HG03139 (cell line): ENCODE measurements at regions not wholly inside any gene's neighbourhood (a gene's known extent, or its start where the extent isn't known, plus 50 kb on each side); places are given as distances from the start of the nearest gene placed in this dataset.
"Not testable (repeated sequence)": the region's sequence is repeated elsewhere in the genome, so short reads cannot be mapped to it uniquely, and the experiment has no call there.

Source experiments
- ATAC-seq: cut with Tn5 transposase; IDR thresholded peaks from one replicate; pipeline ENCODE4 v1.9.1; 2021; ENCODE audit not compliant: unreplicated experiment

DNA sequence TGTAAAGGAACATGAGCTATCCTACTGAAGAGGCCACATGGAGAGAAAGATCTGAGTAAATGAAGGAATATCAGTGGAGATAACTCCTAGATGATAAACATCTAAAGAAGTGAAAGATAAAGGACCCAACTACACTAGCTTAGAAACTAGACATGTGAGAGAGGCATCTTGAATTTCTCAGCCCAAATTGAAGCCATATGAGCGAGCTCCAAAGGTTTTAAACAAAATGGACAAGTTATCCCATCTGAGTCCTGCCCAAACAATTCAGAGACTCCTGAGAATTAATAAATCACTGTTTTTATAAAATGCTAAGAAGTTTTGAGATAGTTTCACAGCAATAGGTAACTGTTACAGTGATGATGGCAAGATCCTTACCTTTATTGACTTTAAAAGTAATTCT, 438.9 kb downstream of the NAV3 start:
- no peak for ATAC-seq

DNA sequence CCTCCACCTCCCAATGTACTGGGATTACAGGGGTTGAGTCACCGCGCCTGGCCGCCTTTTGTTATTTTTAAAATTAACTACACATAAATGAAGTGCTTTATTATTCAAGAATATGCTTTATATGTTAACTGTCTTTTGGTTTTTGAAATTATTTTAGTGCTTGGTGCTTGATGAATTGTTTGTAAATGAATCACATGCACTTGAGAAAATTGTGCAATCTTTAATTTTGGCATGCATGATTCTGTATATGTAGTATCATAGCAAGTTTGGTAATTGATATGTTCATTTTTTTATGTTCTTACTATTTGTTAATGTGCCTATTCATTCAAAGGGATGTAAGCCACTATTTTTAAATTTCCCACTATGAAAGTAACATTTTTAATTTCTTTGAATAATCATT, 440.9 kb downstream of the NAV3 start:
- no peak for ATAC-seq

DNA sequence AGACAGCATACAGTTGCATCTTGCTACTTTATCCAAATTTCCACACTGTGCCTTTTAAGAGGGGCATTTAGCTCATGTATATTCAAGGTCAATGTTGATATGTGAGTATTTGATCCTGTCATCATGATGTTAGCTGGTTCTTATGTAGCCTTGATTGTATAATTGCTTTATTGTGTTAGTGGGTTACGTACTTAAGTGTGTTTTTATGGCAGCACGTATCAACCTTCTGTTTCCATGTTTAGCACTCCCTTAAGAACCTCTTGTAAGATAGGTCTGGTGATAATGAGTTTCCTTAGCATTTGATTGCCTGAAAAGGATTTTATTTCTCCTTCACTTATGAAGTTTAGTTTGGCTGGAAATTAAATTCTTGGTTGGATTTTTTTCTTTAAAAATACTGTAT, 445.2 kb downstream of the NAV3 start:
- ATAC-seq: no peak

DNA sequence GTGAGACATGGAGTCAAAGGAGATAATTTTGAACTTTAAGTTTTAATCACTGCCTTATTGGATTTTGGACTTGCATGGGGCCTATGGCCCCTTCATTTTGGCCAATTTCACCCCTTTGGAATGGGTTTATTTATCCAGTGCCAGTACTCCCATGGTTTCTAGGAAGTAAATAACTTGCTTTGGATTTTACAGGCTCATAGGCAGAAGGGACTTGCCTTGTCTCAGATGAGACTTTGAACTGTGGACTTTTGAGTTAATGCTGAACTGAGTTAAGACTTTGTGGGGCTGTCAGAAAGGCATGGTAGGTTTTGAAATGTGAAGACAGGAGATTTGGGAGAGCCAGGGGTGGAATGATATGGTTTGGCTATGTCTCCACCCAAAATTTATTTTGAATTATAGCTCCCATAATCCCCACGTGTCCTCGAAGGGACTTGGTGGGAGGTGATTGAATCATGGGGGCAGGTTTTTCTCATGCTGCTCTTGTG, 448.1 kb downstream of the NAV3 start:
- ATAC-seq: no peak

DNA sequence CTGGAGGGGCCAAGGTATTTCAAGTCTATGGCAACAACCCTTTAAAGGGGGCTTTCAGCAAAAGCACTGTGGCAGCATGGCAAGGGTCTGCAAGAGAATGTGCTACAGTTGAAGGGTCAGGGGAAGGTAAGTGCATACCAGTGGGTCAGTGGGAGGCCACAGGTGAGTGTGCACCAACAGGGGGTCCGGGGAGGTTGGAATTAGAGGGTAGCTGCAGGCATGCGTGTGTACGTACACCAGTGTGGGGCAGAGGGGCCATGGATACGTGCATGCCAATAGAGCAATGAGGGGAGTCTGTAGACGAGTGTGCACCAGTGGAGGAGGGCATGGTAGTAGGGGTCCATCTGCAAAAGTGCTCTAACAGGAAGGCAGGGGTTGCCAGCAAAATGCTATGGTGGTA, 448.9 kb downstream of the NAV3 start:
- ATAC-seq: no peak

DNA sequence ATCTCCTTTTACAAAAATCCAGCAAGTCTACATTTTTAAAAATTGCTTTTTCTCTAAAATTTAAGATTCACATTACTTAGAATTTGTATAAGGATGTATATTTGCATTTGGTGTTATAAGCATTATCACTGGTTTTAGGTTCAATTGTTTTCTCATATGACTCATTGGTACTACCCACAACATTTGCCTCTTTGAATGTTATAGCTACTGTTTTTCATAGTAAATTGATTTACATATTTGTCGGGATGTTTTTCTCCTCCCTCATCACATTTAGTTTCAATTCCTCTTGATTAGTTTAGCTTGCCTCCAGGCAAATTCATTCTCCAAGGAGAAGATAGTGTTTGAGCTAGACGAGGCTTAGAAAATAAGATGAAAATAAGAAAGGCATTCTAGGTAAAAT, 450.4 kb downstream of the NAV3 start:
- not testable (repeated sequence) for ATAC-seq

DNA sequence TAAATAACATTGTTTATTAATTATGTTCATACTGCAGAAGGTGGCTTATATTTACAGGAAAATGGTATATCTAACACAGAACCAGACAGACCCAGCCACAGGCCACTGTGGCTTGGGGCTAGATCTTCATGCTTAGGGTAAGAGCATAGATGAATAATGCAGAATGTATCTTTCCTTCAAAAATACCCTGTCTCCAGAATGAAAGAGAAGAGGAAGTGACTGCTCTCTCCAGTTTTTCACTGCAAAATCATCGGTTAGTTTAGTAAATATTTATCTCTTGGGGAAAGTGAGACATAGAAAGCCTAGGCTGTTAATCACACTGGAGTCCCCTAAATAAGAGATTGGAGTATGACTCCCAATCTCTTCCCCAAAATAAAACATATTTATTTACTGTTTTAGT, 453.7 kb downstream of the NAV3 start:
- no peak for ATAC-seq

DNA sequence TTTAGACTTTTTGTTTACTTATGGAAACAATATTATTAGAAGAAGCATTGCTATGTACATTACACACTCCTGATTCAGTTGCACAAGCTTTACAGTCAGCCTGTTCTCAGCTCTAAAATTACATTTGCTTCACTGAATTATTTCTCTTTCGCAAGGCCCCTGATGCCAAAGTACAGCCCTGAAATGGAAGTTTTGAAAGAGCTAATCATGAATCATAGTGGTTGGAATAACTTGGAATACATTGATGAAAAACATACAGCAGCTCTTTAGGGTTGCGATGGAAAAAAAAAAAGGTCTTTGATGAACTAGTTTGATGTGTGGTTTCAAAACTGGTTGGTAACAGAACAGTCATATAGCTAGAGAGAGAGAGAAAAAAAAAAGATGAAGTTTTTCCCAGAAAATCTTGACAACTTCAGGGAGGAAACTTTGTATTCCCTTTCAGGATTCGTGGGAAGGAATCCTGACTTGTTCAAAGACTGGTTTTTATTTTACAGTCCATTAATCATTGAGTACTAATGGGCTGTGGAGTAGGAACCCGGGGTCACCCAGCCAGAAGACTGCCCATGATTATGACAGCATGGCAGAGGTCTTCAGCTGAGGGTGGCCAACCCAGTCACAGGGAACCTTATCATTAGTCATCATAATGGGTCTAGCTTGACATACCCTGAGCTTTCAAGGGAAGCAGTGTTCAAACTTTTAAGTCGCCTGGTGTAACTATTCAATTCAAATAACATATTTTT, 460.1 kb downstream of the NAV3 start:
- no peak for ATAC-seq

DNA sequence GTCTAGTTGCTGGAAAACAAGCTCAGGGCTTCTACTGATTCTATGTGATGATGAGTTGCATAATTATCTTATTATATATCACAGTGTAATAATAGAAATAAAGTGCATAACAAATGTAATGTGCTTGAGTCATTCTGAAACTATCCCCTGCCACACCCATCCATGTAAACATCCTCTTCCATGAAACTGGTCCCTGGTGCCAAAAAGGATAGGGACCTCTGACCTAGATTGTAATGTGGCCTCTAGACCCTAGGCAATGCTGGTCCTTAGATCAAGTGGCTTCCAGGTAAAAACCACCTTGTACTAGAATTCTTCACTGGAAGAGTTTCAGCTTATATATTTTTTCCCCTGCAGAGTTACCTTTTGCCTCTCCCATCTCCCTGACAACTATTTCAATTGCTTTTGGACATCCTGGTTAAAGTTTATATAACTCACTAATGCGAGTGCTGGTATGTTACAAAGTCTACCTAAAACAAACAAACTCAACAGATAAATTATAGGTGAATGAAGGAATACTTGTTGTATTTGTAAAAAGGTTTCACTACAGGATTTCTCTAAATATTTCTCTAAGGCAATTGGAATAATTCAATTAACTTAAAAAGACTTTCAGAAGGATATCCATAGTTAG, 462.5 kb downstream of the NAV3 start:
- no peak for ATAC-seq

DNA sequence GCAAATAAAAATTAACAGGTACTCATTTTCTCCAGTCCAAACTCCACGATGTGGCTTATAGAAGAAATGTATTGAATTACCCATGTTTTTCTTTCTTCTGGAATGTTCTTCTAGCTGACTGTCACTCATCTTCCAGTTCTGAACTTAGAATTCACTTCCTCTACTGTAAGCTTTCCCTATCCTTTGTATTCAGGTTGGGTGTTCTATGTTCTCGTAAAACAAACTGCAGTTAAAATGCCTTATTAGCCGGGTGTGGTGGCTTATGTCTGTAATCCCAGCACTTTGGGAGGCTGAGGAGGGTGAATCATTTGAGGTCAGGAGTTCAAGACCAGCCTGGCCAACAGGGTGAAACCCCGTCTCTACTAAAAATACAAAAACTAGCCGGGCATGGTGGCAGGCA, 470.6 kb downstream of the NAV3 start:
- ATAC-seq: not testable (repeated sequence)

DNA sequence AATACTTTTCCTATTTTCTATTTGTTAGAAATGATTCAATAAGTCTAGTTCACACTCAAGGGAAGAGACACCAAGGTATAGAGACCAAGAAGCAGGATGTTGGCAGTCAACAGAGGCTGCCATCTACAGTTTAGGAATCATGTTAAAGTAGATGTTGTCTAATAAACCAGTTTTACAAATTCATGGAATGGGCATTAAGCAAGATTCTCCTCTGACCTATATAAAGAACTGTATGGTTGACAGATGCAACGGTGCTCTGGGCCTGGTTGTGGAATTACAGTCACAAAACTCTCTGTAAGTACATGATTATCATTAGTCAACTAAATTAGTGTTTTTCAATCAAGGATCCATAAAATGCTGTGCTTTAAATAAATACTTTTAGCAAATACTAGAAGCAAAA, 475.1 kb downstream of the NAV3 start:
- ATAC-seq: no peak

DNA sequence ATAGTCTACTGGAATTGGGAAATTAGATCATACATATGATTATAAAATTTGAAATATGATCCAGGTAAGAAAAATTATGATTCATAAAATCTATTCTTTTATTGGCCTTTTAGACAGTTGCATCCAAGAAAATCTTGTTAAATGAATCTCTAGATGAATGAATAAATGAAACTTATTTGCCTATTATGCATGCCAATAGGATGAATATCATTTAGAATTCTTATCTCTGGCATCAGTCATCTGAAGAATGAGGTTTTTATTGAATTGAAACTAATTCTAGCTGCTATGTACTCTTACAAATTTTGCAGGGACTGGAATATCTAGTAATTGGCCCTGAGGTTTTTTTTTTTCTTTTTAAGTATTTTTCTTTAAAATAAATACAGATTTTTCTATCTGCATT, 475.5 kb downstream of the NAV3 start:
- no peak for ATAC-seq

DNA sequence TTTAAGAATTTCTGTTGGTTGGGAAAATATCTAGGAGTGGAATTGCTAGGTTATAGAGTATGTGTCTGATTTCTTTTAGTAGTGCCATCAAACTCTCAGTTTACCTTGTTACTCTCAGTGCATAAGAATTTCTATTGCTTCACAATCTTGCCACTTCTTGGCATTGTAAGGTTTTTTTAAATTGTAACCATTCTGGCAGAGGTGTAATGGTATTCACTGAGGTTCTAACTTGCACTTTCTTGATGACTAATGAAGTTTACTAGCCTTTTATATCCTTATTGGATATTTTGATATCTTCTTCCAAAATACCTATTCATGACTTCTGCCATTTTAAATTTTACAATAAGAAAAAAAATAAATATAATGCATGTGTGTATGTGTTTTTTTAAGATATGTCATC, 478.0 kb downstream of the NAV3 start:
- no peak for ATAC-seq

DNA sequence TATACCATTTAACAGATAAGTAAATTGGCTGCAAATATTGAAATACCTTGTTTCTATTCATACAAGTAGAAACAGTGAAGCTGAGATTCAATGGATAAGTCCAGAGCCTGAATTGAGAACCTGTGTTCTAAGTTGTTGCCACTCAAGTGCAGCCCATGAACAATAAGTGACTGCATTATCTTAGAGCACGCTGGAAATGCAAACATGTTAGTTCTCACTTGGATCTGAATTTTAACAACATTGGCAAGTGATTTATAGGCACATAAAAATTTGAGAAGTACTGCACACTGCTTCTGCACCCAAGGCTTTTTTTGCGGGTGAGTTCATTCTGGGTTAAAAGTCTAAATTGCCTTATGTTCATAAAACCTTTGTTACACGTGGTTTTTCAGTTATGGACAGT, 484.3 kb downstream of the NAV3 start:
- no peak for ATAC-seq

DNA sequence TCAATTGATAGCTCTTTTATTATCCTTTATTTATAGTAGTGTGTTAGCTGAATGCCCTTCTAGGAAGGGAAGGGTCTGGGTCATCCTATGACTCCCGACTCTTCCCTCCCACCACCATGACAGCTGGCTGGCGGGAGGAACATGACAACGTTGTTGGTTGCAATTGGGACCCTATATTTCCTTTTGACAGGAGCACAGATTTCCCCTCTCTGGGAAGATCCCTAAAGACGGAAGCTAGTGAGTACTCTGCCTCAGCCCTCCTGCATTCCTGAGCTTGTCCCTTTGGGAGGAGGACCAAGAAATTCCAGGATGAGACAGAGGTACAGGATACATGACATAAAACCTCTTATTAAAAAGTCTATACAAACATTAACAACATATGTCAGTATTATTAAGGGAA, 485.4 kb downstream of the NAV3 start:
- ATAC-seq: no peak

DNA sequence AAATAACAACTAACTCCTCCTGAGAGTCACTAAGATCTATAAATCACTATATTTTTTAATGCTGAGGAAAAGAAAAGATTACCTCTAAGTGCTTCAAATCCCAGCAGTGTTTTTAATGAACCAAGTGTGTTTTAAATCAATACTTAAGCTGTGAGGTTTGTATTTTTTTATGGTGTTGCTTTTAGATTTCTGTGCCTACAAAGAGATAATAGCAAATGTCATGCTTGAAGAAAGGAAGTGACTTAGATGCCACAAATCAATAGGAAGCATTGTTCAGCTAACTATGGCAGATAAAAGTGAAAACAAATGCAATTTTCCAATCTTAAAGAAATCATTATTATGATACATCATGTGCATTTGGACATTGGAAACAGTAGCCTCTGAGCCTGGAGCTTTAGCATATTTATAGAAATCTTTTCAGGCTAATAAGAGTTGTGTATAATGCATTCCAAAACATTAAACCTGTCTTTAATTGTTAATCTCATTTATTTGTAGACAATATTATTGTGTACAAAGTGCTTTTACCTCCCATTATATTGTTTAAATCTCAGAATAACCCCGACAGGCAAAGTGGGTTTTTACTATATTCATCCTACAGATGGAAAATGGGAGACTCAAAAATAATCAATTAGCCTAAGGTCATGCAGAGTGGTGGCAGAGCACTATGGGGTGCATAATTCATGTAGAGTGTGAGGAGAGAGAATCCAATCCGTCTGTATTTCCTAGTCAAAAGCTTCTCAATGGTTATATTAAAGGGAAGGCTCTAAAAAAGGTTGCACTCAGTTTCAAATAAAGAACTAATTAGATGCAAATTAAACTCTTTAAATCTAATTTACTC, 486.2 kb downstream of the NAV3 start:
- no peak for ATAC-seq

DNA sequence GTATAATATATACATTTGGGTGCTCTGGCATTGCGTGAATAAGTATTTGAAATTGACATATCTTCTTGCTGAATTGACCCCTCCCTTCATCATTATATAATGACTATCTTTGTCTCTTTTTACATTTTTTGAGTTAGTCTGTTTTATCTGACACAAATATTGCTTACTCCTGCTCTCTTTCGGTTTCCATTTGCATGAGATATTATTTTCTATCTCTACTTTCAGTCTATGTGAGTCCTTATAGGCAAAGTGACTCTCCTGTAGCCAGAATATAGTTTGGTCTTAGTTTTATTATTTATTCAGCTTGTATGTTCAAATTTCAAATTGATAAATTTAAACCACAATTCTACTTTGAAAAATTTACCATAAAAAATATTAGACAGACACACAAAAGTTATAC, 491.0 kb downstream of the NAV3 start:
- no peak for ATAC-seq

DNA sequence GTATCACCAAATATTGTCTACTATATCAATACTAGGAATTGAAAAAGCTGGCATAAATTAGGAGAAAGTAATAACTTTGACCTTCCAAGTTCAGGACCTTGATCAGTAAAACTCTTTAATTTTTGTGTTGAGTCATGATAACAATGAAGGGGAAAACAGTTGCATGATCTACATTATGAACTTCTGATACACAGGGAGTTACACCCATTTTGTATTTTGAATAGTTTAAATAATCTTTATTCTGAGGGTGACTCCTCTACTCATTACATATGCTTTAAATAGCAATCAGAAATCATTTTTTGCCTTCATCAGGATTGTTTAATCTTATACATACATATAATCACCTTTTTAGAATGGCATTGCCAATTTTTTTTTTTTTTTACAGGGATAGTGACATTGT, 492.5 kb downstream of the NAV3 start:
- ATAC-seq: no peak

DNA sequence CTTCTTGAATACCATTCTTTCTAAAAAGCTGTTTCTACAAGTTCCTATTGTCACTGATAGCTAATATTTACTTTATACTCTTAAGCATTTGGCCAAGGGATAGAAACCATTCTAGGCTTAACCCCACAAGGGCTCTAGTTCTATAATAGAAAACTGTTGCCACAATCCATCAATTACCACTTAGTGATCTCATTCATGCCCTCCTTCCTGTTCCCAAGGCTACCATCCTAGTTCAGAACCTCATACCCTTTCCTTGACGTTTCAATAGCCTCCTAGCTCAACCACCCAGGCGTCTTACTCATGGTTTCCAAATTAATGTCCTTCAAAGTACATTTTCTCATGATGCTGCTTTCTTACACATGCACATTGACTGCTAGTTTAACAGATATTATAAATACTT, 493.5 kb downstream of the NAV3 start:
- no peak for ATAC-seq

DNA sequence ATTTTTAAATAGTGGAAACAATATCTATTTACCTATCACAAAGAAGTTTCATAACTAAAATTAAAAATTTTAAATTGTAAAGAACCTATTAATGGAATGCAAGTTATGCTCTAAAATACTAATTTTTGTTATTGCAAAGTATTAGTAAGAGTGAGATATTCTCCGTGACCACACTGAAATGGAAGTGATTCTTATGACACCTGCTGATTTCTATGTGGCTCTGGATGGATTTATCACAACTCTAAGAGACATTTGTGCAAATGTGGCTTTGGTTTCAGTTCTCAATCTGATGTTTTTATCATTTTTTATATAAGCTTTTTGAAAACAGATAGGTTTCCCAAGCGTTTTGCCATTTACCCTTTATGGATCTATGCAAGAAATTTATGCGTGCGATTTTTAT, 497.8 kb downstream of the NAV3 start:
- ATAC-seq: no peak

DNA sequence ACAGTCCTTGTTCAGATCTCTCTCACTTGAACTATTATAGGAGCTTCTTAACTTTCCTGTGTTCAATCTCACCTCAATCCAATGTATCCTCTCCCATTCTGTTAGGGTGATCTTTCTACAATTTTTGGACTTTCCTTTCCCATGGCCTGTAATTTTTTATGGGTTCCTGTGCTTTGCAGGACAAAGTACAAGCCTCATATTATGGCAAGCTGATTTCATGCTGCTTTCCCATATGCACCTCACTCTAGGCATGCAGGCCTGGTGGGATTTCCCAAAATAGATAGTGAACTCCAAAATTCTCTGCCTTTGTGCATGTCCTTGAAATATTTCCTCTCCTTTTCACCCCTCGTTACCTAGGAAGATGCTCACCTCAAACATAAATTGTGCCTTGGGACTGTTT, 499.4 kb downstream of the NAV3 start:
- ATAC-seq: no peak

DNA sequence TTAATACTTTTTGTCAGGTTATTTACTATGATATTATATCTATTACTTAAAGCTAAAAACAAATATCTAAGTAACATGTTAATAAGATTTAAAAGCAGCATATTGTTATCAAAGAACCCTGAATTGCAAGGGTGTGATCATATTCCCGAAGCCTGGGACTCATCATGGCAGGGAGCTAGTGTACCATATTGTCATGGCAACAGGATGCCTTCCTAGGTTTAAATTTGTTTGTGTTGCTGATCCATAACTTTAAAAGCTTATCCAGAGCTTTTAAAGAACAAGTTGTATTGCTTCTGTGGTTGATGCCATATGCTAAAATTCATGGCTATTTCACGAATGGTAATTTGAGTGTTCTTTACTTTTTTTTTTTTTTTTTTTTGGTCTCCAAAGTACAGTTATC, 500.5 kb downstream of the NAV3 start:
- ATAC-seq: no peak
